ENCODE measurements at regions not wholly inside any gene's neighbourhood (a gene's known extent, or its start where the extent isn't known, plus 50 kb on each side); places are given as distances from the start of the nearest gene placed in this dataset.

DNA sequence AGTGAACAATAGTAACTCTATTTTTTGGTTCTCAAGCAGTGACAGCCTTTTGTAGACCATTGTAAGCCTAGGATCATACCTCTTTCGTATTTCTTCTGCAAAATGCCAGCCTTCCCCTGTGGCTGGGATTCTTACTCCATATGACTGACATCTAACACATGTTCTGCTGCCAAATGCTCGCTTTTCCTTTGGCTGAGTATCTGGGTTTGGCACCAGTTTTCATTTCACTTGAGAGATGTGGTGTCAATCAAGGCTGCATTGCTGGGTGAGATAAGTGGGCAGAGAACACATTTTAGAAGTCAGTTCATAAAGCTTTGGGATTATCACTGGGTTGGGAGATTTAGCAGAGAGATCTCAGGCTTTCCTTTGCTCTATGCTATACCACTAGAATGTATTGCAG is 514.7 kb upstream of the SGO1 start:
- H3K27ac ChIP-seq (ENCODE audit: low read depth in 1 of 2, low read length in 2 of 2), result no peak overlapping the region
- Mint-ChIP-seq H3K9me3 (peaks cover 3% of the 10 kb centered on the region), H3K27me3 (no peaks in the 10 kb centered on the region), H3K27ac (no peak overlapping the region), H3K4me3 (no peak overlapping the region), H3K4me1 (ENCODE audit: low read depth) (no peaks in the 10 kb centered on the region), H3K36me3 (ENCODE audit: low read depth) (no peaks in the 10 kb centered on the region)
- TF ChIP-seq, protein P1, sequence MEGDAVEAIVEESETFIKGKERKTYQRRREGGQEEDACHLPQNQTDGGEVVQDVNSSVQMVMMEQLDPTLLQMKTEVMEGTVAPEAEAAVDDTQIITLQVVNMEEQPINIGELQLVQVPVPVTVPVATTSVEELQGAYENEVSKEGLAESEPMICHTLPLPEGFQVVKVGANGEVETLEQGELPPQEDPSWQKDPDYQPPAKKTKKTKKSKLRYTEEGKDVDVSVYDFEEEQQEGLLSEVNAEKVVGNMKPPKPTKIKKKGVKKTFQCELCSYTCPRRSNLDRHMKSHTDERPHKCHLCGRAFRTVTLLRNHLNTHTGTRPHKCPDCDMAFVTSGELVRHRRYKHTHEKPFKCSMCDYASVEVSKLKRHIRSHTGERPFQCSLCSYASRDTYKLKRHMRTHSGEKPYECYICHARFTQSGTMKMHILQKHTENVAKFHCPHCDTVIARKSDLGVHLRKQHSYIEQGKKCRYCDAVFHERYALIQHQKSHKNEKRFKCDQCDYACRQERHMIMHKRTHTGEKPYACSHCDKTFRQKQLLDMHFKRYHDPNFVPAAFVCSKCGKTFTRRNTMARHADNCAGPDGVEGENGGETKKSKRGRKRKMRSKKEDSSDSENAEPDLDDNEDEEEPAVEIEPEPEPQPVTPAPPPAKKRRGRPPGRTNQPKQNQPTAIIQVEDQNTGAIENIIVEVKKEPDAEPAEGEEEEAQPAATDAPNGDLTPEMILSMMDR (IDR thresholded peaks at IDR 0.05), result no peak
- H3K9me3 ChIP-seq (ENCODE audit: control insufficient read depth in 1 of 2, insufficient read depth in 1 of 2, low read length in 2 of 2), result peaks cover 0 to 4% of the 10 kb centered on the region in 2 experiments
- H3K4me1 ChIP-seq (ENCODE audit: insufficient read depth, low read length), result no peaks in the 10 kb centered on the region
- ChIA-PET CTCF (interaction anchor here (0.7 kb wide), 1 partner anchor 351 kb away, joined by 3 read pairs; no protein-coding TSS in a partner anchor), POLR2A (no interaction called here)
- no peaks in the 10 kb centered on the region for H3K27me3 ChIP-seq (ENCODE audit: control insufficient read depth in 1 of 2, insufficient read depth in 2 of 2, low read length in 2 of 2)
- DNase-seq, result no peak
- no peaks in the 10 kb centered on the region for H3K36me3 ChIP-seq (ENCODE audit: insufficient read depth, low read length)
- ATAC-seq (ENCODE audit: poor library complexity), result no peak
- intact Hi-C loops (cut with DNase I, micrococcal nuclease), result no loop called here
- H3K4me3 ChIP-seq (ENCODE audit: low read length), result no peak overlapping the region

DNA sequence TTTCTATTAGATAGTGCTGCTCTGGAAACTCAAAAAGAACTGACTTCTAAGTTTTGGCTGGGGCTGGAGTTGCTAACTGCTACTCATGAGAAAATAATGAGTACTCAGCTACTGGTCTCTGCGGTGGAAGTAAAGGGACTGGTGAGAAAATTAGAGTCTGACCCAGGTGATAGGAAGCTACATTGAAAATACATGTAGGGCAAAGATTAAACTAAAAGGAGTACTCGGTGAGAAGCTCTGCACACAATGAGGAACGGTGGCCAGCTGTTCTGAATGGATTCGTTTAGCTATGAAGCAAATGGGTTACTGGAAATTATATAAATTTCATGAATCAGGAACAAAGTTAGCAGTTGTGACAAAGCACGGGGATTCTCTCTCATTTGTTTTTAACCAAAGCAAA is 512.9 kb upstream of the SGO1 start:
- ChIA-PET CTCF (no interaction called here), POLR2A (no interaction called here)
- no peak for ATAC-seq (ENCODE audit: poor library complexity)
- Mint-ChIP-seq H3K27me3 (no peaks in the 10 kb centered on the region), H3K4me1 (ENCODE audit: low read depth) (no peaks in the 10 kb centered on the region), H3K36me3 (ENCODE audit: low read depth) (no peaks in the 10 kb centered on the region), H3K27ac (no peak overlapping the region), H3K4me3 (no peak overlapping the region), H3K9me3 (peaks cover 6% of the 10 kb centered on the region)
- Histone ChIP-seq H3K36me3 (ENCODE audit: insufficient read depth, low read length) (no peaks in the 10 kb centered on the region), H3K27ac (ENCODE audit: low read depth in 1 of 2, low read length in 2 of 2) (no peak overlapping the region), H3K27me3 (ENCODE audit: control insufficient read depth in 1 of 2, insufficient read depth in 2 of 2, low read length in 2 of 2) (no peaks in the 10 kb centered on the region), H3K4me3 (ENCODE audit: low read length) (no peak overlapping the region), H3K9me3 (ENCODE audit: control insufficient read depth in 1 of 2, insufficient read depth in 1 of 2, low read length in 2 of 2) (peaks cover 0 to 4% of the 10 kb centered on the region in 2 experiments), H3K4me1 (ENCODE audit: insufficient read depth, low read length) (no peaks in the 10 kb centered on the region)
- TF ChIP-seq, protein P1 (IDR thresholded peaks at IDR 0.05), result no peak
- intact Hi-C loops (cut with DNase I, micrococcal nuclease), result no loop called here
- no peak for DNase-seq

DNA sequence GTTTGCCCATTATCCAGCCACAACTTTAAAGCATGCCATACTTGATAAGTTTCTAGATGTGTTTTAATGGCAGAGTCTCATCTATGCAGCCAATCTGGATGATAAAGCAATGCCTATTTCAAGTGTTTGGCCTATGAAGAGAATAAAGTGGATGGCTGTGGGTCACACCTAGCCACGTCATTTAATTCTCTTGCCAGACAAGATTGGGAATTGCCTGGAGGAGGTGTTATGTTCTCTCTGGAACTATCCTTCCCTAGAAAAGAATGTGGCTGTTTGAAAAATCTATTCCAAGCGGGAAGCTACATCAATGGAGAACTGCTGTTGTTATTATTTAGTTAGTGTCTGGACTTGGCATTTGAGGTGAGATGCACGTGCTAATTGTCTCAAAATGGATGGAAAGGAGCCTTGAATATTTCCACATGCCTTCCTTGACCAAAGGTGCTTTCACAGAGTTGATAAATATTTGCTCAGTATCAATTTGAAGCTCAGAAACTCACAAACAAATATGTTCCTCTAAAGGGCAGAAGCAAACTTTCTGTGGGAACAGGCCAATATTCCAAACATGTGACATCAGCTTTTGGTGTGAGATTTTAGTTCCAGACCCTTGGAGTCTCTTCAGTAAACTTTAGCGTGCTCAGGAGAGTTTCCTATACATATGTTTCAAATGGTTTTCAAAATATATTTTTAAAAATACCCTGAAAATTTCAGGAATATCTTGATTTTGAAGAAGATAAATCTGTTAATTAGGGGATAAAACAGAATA is 510.6 kb upstream of the SGO1 start:
- no peak for ATAC-seq (ENCODE audit: poor library complexity)
- H3K36me3 ChIP-seq (ENCODE audit: insufficient read depth, low read length), result no peaks in the 10 kb centered on the region
- TF ChIP-seq, protein P1 (IDR thresholded peaks at IDR 0.05), result no peak
- no peaks in the 10 kb centered on the region for H3K4me1 ChIP-seq (ENCODE audit: insufficient read depth, low read length)
- H3K4me1 Mint-ChIP-seq (ENCODE audit: low read depth), result no peaks in the 10 kb centered on the region
- no peak for DNase-seq
- H3K9me3 ChIP-seq (ENCODE audit: control insufficient read depth in 1 of 2, insufficient read depth in 1 of 2, low read length in 2 of 2), result no peaks in the 10 kb centered on the region
- H3K27me3 Mint-ChIP-seq, result no peaks in the 10 kb centered on the region
- no peak overlapping the region for H3K4me3 Mint-ChIP-seq
- ChIA-PET CTCF (no interaction called here), POLR2A (no interaction called here)
- peaks cover 6% of the 10 kb centered on the region for H3K9me3 Mint-ChIP-seq
- H3K4me3 ChIP-seq (ENCODE audit: low read length), result no peak overlapping the region
- H3K27ac ChIP-seq (ENCODE audit: low read depth in 1 of 2, low read length in 2 of 2), result no peak overlapping the region
- no peaks in the 10 kb centered on the region for H3K27me3 ChIP-seq (ENCODE audit: control insufficient read depth in 1 of 2, insufficient read depth in 2 of 2, low read length in 2 of 2)
- H3K36me3 Mint-ChIP-seq (ENCODE audit: low read depth), result no peaks in the 10 kb centered on the region
- intact Hi-C loops (cut with DNase I, micrococcal nuclease), result no loop called here
- H3K27ac Mint-ChIP-seq, result no peak overlapping the region
